HG02588 (cell line): ENCODE measurements at regions not wholly inside any gene's neighbourhood (a gene's known extent, or its start where the extent isn't known, plus 50 kb on each side); places are given as distances from the start of the nearest gene placed in this dataset.

Experiments used
- ATAC-seq: cut with Tn5 transposase; IDR thresholded peaks from one replicate; pipeline ENCODE4 v1.9.1; 2021; ENCODE audit warnings: mild to moderate bottlenecking, moderate library complexity; ENCODE audit not compliant: unreplicated experiment

GRCh38 chr4:119933606-119934005 is 133.0 kb downstream of the MAD2L1 start:
- ATAC-seq: no peak

GRCh38 chr4:119932277-119932676 is 134.4 kb downstream of the MAD2L1 start:
- no peak for ATAC-seq

- ATAC-seq: no peak
Observed at GRCh38 chr4:119930546-119930945, 136.1 kb downstream of the MAD2L1 start.

GRCh38 chr4:119921830-119922229 is 144.8 kb downstream of the MAD2L1 start:
- ATAC-seq: no peak

GRCh38 chr4:119906277-119906676 is 160.4 kb downstream of the MAD2L1 start:
- no peak for ATAC-seq

- no peak for ATAC-seq
Observed at GRCh38 chr4:119898211-119898610, 168.4 kb downstream of the MAD2L1 start.

- ATAC-seq: no peak
Observed at GRCh38 chr4:119897260-119897659, 169.4 kb downstream of the MAD2L1 start.

GRCh38 chr4:119894650-119895208 is 171.9 kb downstream of the MAD2L1 start:
- ATAC-seq: no peak

- ATAC-seq: no peak
Observed at GRCh38 chr4:119873794-119874325, 192.8 kb downstream of the MAD2L1 start.

- no peak for ATAC-seq
Observed at GRCh38 chr4:119873132-119873531, 193.5 kb downstream of the MAD2L1 start.

- no peak for ATAC-seq
Observed at GRCh38 chr4:119872371-119873016, 194.2 kb downstream of the MAD2L1 start.

GRCh38 chr4:119870856-119871255 is 195.8 kb downstream of the MAD2L1 start:
- no peak for ATAC-seq

- ATAC-seq: no peak
Observed at GRCh38 chr4:119865789-119866188, 200.9 kb downstream of the MAD2L1 start.

- no peak for ATAC-seq
Observed at GRCh38 chr4:119865389-119865788, 201.3 kb downstream of the MAD2L1 start.

GRCh38 chr4:119861731-119862130 is 204.9 kb downstream of the MAD2L1 start:
- no peak for ATAC-seq

- no peak for ATAC-seq
Observed at GRCh38 chr4:119858176-119858575, 208.5 kb downstream of the MAD2L1 start.

GRCh38 chr4:119854364-119854763 is 212.3 kb downstream of the MAD2L1 start:
- no peak for ATAC-seq

GRCh38 chr4:119851649-119852048 is 215.0 kb downstream of the MAD2L1 start:
- ATAC-seq: no peak

- no peak for ATAC-seq
Observed at GRCh38 chr4:119841361-119841760, 212.8 kb upstream of the PDE5A start.

- ATAC-seq: no peak
Observed at GRCh38 chr4:119835613-119835910, 207.0 kb upstream of the PDE5A start.

GRCh38 chr4:119834906-119835612 is 206.5 kb upstream of the PDE5A start:
- ATAC-seq: no peak

GRCh38 chr4:119833611-119834010 is 205.0 kb upstream of the PDE5A start:
- no peak for ATAC-seq
